ENCODE measurements at regions not wholly inside any gene's neighbourhood (a gene's known extent, or its start where the extent isn't known, plus 50 kb on each side); places are given as distances from the start of the nearest gene placed in this dataset.

- no peak for ATAC-seq
- ChIA-PET RAD21 (ENCODE audit: unreplicated experiment) (no interaction called here), POLR2A (no interaction called here), CTCF (no interaction called here), SMC1A (ENCODE audit: uncharacterized antibody, unreplicated experiment) (no interaction called here)
- H3K27ac ChIP-seq (ENCODE audit: control insufficient read depth, insufficient read depth): no peak overlapping the region
- no peaks in the 10 kb centered on the region for H3K36me3 ChIP-seq (ENCODE audit: control insufficient read depth in 2 of 2, insufficient read depth in 2 of 2, low read length in 1 of 2)
- H3K27me3 ChIP-seq (replicated peaks in 1 of 2; ENCODE audit: control insufficient read depth in 2 of 2, insufficient read depth in 2 of 2, low read length in 1 of 2): no peaks in the 10 kb centered on the region
- WGBS (ENCODE audit: insufficient coverage, insufficient replicate concordance, low lambda C conversion rate, missing lambda C conversion rate): 8% methylated on average over 2 of the region's 3 CpGs
- H3K4me2 ChIP-seq (ENCODE audit: control insufficient read depth, insufficient read depth): no peak overlapping the region
- FAIRE-seq: no peak
- no peak overlapping the region for H3K9ac ChIP-seq (ENCODE audit: control insufficient read depth, insufficient read depth, low read length)
- no peak overlapping the region for H3K4me3 ChIP-seq
- no peaks in the 10 kb centered on the region for H3K9me3 ChIP-seq (replicated peaks; ENCODE audit: control insufficient read depth, insufficient read depth, low read length)
- in situ Hi-C loops (cut with MboI): no loop called here
- DNase-seq (ENCODE audit: low read depth, low spot score): no peak
- no TSS peak for BruUV-seq (replicated peaks)
- intact Hi-C loops (cut with micrococcal nuclease; ENCODE audit: unreplicated experiment): no loop called here
- H4K20me1 ChIP-seq (ENCODE audit: control insufficient read depth, insufficient read depth): no peaks in the 10 kb centered on the region
- no peaks in the 10 kb centered on the region for H3K4me1 ChIP-seq (ENCODE audit: control insufficient read depth, insufficient read depth, low read length)
- H2AFZ ChIP-seq (ENCODE audit: control insufficient read depth, low read depth, low read length): no peak overlapping the region
- no peaks in the 10 kb centered on the region for H3K79me2 ChIP-seq (ENCODE audit: control insufficient read depth, insufficient read depth, low read length)
- TF ChIP-seq MEF2B (IDR thresholded peaks at IDR 0.05; ENCODE audit: partially characterized antibody, poor library complexity, severe bottlenecking) (no peak), ZNF24 (IDR thresholded peaks at IDR 0.05) (no peak), SKIL (IDR thresholded peaks at IDR 0.05; ENCODE audit: low read depth, poor library complexity, severe bottlenecking) (no peak), RELB (IDR thresholded peaks at IDR 0.05; ENCODE audit: low read depth) (no peak), SUPT20H (IDR thresholded peaks at IDR 0.05; ENCODE audit: borderline replicate concordance, control insufficient read depth, low read depth, low read length) (no peak), WRNIP1 (IDR thresholded peaks at IDR 0.05; ENCODE audit: borderline replicate concordance, low read depth, low read length) (no peak), REST (IDR thresholded peaks at IDR 0.05; ENCODE audit: low read depth, low read length) (no peak), IRF5 (IDR thresholded peaks at IDR 0.05; ENCODE audit: borderline replicate concordance) (no peak), SREBF1 (IDR thresholded peaks at IDR 0.05; ENCODE audit: low read length) (no peak), ESRRA (IDR thresholded peaks at IDR 0.05; ENCODE audit: low read length) (no peak), USF2 (IDR thresholded peaks at IDR 0.05; ENCODE audit: borderline replicate concordance, low read depth, low read length) (no peak), NBN (IDR thresholded peaks at IDR 0.05) (no peak), FOS (IDR thresholded peaks at IDR 0.05; ENCODE audit: borderline replicate concordance, extremely low read depth, insufficient read length) (no peak), ELK1 (IDR thresholded peaks at IDR 0.05; ENCODE audit: low read depth, low read length) (no peak)
Measured at GRCh38 chr5:136513430-136513829, 148.1 kb upstream of the TRPC7 start.

Measured in GM12878 (cell line).